Lower lobe of right lung (tissue), 2 donors: ENCODE measurements at regions not wholly inside any gene's neighbourhood (a gene's known extent, or its start where the extent isn't known, plus 50 kb on each side); places are given as distances from the start of the nearest gene placed in this dataset.
A peak's percentile ranks its signal among the peaks of the same experiment; 100 is the strongest.

ENCODE experiments used
- ATAC-seq, 2 donors: fragments of 200-7000 bp; cut with Tn5 transposase; one replicate each; pipeline ENCODE4 v1.9.1; 2020 to 2022; ENCODE audit warnings: mild to moderate bottlenecking in 2 of 2, moderate library complexity in 2 of 2
- DNase-seq: peaks from one replicate; pipeline ENCODE4 v3.0.0-alpha.2; 2020
- H3K27ac ChIP-seq: fragments of 200-600 bp; one replicate; pipeline ENCODE4 v1.8.0; 2022
- H3K27me3 ChIP-seq: fragments of 200-600 bp; one replicate; pipeline ENCODE4 v1.8.0; 2022; ENCODE audit warnings: low read depth
- H3K36me3 ChIP-seq: fragments of 200-600 bp; one replicate; pipeline ENCODE4 v1.8.0; 2022; ENCODE audit warnings: mild to moderate bottlenecking
- H3K4me1 ChIP-seq: fragments of 200-600 bp; one replicate; pipeline ENCODE4 v1.8.0; 2022
- H3K4me3 ChIP-seq: fragments of 200-600 bp; one replicate; pipeline ENCODE4 v1.8.0; 2022; ENCODE audit warnings: mild to moderate bottlenecking
- H3K9me3 ChIP-seq: fragments of 200-600 bp; one replicate; pipeline ENCODE4 v1.8.0; 2022
- CTCF ChIP-seq: fragments of 200-600 bp; IDR thresholded peaks from one replicate; pipeline ENCODE4 v1.8.0; 2022; ENCODE audit warnings: antibody characterized with exemption, mild to moderate bottlenecking
- intact Hi-C: fragments of 100-400 bp; cut with DNase I; formaldehyde crosslinking; loops from one replicate; pipeline ENCODE4 v1.11.0; 2022
- donor health status: DM: no; HTN: yes; CAD: no; lungs with severe emphysema.

- H3K9me3 ChIP-seq: no peaks in the 10 kb centered on the region
- no peak overlapping the region for H3K27ac ChIP-seq
- H3K36me3 ChIP-seq: no peaks in the 10 kb centered on the region
- intact Hi-C loops: no loop called here
- ATAC-seq (peak in 1 of 2 donors; percentile 37), DNase-seq (no peak)
- H3K27me3 ChIP-seq: no peaks in the 10 kb centered on the region
- no peak for TF ChIP-seq CTCF
- H3K4me3 ChIP-seq: no peak overlapping the region
- no peaks in the 10 kb centered on the region for H3K4me1 ChIP-seq
These were observed 241.4 kb upstream of the EPHA5 start for GRCh38 chr4:65911720-65912119.

DNA sequence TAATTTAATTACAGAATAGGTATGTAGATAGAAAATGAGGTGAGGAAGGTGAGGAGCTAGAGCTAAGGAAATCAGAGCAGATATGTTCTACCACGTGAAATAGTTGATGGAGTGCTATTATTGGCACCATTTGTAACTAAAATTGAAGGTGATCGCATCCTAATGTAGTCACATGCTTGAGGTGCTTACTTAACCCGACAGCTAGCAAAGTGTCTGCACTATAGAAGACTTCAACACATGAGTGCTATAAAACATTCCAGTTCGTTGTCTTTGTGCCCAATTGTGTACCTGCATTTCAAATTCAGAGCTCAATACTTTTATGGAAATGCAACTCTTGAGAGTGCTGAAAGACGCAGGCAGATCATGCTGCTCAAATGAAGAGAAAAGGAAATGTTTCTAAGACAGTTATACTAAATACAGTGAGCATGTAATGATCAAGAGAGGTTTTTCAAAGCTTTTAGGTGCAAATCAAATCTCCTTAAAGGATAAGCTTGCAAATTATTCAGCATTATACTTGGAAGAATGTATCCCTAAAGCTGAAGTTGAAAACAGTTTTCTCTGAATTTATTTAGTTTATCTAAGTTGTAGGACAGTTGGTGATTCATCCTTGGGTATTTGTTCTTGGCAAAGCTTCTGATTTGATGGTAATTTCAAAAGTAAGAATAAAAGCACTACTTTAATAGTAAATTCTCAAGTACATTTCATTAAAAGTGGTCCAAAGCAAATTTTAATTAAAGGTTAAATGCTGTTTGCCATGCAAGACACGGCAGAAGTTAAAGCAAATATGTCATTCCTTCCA is 223.9 kb upstream of the EPHA5 start:
- Histone ChIP-seq H3K9me3 (no peaks in the 10 kb centered on the region), H3K36me3 (no peaks in the 10 kb centered on the region), H3K4me3 (no peak overlapping the region), H3K4me1 (no peaks in the 10 kb centered on the region), H3K27ac (no peak overlapping the region), H3K27me3 (no peaks in the 10 kb centered on the region)
- DNase-seq: no peak
- no peak for TF ChIP-seq CTCF
- intact Hi-C loops: no loop called here
- ATAC-seq: no peak

DNA sequence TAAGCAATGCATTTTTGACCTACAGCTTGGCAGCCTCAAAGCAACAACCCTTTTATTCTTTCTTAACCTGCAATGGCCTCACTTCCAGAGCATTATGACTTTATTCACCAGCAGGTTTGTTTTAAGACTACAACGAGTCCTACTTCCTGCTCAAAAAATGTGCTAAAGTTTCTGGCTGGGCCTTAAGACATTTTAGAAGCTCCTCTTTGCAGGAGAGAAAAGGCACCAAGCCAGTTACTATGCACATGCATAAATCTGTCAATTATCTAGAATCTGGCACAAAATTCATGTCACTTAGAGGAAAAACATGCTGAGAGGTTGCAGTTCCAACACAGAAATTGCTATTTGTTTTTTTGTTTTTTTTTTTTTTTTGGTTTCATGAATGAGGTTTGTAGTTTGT is 223.0 kb upstream of the EPHA5 start:
- intact Hi-C loops: no loop called here

GRCh38 chr4:65880594-65880993 is 210.3 kb upstream of the EPHA5 start:
- DNase-seq (no peak), ATAC-seq (no peak)
- no peaks in the 10 kb centered on the region for H3K4me1 ChIP-seq
- H3K27ac ChIP-seq: no peak overlapping the region
- H3K36me3 ChIP-seq: no peaks in the 10 kb centered on the region
- H3K9me3 ChIP-seq: no peaks in the 10 kb centered on the region
- TF ChIP-seq CTCF: no peak
- H3K27me3 ChIP-seq: no peaks in the 10 kb centered on the region
- intact Hi-C loops: no loop called here
- no peak overlapping the region for H3K4me3 ChIP-seq

More for the DNA sequence above, 223.0 kb upstream of the EPHA5 start:
- TF ChIP-seq CTCF: no peak
- no peak overlapping the region for H3K4me3 ChIP-seq
- no peak for DNase-seq
- H3K36me3 ChIP-seq: no peaks in the 10 kb centered on the region
- no peak for ATAC-seq
- no peak overlapping the region for H3K27ac ChIP-seq
- no peaks in the 10 kb centered on the region for H3K4me1 ChIP-seq
- no peaks in the 10 kb centered on the region for H3K27me3 ChIP-seq
- no peaks in the 10 kb centered on the region for H3K9me3 ChIP-seq

GRCh38 chr4:65868096-65868824 is 198.0 kb upstream of the EPHA5 start:
- no peak overlapping the region for H3K4me3 ChIP-seq
- DNase-seq (no peak), ATAC-seq (no peak)
- no peaks in the 10 kb centered on the region for H3K9me3 ChIP-seq
- TF ChIP-seq CTCF: no peak
- intact Hi-C loops: no loop called here
- H3K4me1 ChIP-seq: no peaks in the 10 kb centered on the region
- H3K36me3 ChIP-seq: no peaks in the 10 kb centered on the region
- no peak overlapping the region for H3K27ac ChIP-seq
- no peaks in the 10 kb centered on the region for H3K27me3 ChIP-seq
